Ovary (tissue), 3 donors: ENCODE measurements at regions not wholly inside any gene's neighbourhood (a gene's known extent, or its start where the extent isn't known, plus 50 kb on each side); places are given as distances from the start of the nearest gene placed in this dataset.

ENCODE experiments used
- EP300 ChIP-seq: sonication (generic); formaldehyde crosslinking; IDR thresholded peaks from one replicate; pipeline ENCODE4 v1.6.1; 2017; ENCODE audit warnings: antibody characterized with exemption
- TF ChIP-seq, protein P1 (sequence below), 3 donors: fragments of 450-650 bp in 2 of 3; fragments of 200-600 bp in 1 of 3; IDR thresholded peaks; one replicate each; pipeline versions ENCODE4 v1.5.1 to v1.8.0; 2016 to 2022; ENCODE audit warnings: antibody characterized with exemption in 3 of 3, mild to moderate bottlenecking in 1 of 3
- donor health status: DM: no; HTN: no; CAD: no.

DNA sequence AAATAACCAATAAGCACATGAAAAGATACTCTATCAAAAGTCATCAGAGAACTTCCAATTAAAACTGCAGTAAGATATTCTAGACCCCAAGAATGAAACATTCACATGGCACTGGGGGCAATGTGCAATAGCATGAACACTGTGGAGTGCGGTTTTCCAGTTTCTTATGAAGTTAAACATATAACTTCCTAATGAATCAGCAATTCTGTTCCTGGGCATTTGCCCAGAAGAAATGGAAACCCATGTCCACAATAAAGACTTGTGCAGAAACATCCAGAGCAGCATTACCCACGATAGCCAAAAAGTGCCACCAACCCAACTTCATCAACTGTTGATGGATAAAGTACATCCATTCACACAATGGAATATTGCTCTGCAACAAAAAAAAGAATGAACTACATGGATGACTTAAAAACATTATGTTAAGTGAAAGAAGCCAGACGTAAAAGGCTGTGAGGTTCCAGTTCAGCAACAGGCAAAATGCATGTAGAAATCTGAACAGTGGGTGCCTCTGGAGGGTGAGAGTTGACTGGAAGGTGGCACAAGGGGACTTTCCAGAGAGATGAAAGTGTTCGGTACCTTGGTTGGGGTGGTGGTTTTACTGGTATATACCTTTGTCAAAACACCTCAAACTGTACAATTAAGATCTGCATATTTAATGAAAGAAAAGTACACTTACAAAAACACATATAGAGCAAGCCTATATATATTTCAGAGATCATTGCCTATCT lies 207.2 kb upstream of the ECI2 start:
- TF ChIP-seq, protein P1, sequence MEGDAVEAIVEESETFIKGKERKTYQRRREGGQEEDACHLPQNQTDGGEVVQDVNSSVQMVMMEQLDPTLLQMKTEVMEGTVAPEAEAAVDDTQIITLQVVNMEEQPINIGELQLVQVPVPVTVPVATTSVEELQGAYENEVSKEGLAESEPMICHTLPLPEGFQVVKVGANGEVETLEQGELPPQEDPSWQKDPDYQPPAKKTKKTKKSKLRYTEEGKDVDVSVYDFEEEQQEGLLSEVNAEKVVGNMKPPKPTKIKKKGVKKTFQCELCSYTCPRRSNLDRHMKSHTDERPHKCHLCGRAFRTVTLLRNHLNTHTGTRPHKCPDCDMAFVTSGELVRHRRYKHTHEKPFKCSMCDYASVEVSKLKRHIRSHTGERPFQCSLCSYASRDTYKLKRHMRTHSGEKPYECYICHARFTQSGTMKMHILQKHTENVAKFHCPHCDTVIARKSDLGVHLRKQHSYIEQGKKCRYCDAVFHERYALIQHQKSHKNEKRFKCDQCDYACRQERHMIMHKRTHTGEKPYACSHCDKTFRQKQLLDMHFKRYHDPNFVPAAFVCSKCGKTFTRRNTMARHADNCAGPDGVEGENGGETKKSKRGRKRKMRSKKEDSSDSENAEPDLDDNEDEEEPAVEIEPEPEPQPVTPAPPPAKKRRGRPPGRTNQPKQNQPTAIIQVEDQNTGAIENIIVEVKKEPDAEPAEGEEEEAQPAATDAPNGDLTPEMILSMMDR (IDR thresholded peaks at IDR 0.05): no peak
- no peak for TF ChIP-seq EP300
